GM18868 (cell line): ENCODE measurements at regions not wholly inside any gene's neighbourhood (a gene's known extent, or its start where the extent isn't known, plus 50 kb on each side); places are given as distances from the start of the nearest gene placed in this dataset.
A peak's percentile ranks its signal among the peaks of the same experiment; 100 is the strongest.

ENCODE experiments used
- ATAC-seq: cut with Tn5 transposase; IDR thresholded peaks from one replicate; pipeline ENCODE4 v1.9.1; 2021; ENCODE audit warnings: mild to moderate bottlenecking, moderate library complexity; ENCODE audit not compliant: unreplicated experiment

- no peak for ATAC-seq
Observed at GRCh38 chr15:39287322-39288195, 293.3 kb upstream of the THBS1 start.

- ATAC-seq, result no peak
Observed at GRCh38 chr15:39290711-39291435, 290.0 kb upstream of the THBS1 start.

- no peak for ATAC-seq
Observed at GRCh38 chr15:39291690-39292089, 289.2 kb upstream of the THBS1 start.

GRCh38 chr15:39296955-39297354 lies 283.9 kb upstream of the THBS1 start:
- ATAC-seq, result no peak

- no peak for ATAC-seq
Observed at GRCh38 chr15:39298271-39298962, 282.5 kb upstream of the THBS1 start.

GRCh38 chr15:39299486-39300267 lies 281.2 kb upstream of the THBS1 start:
- no peak for ATAC-seq

GRCh38 chr15:39300451-39301153 lies 280.3 kb upstream of the THBS1 start:
- ATAC-seq, result no peak

- ATAC-seq, result no peak
Observed at GRCh38 chr15:39301589-39301999, 279.3 kb upstream of the THBS1 start.

GRCh38 chr15:39302936-39303335 lies 277.9 kb upstream of the THBS1 start:
- no peak for ATAC-seq

GRCh38 chr15:39304201-39304841 lies 276.6 kb upstream of the THBS1 start:
- ATAC-seq, result no peak

GRCh38 chr15:39304931-39305728 lies 275.7 kb upstream of the THBS1 start:
- ATAC-seq, result no peak

- no peak for ATAC-seq
Observed at GRCh38 chr15:39310633-39311032, 270.2 kb upstream of the THBS1 start.

- peak; percentile 88 for ATAC-seq
Observed at GRCh38 chr15:39312984-39313383, 267.9 kb upstream of the THBS1 start.

GRCh38 chr15:39313467-39313866 lies 267.4 kb upstream of the THBS1 start:
- no peak for ATAC-seq

- no peak for ATAC-seq
Observed at GRCh38 chr15:39313881-39314280, 267.0 kb upstream of the THBS1 start.

- ATAC-seq, result no peak
Observed at GRCh38 chr15:39315206-39315850, 265.6 kb upstream of the THBS1 start.

- no peak for ATAC-seq
Observed at GRCh38 chr15:39317225-39317624, 263.7 kb upstream of the THBS1 start.

- ATAC-seq, result no peak
Observed at GRCh38 chr15:39318231-39318630, 262.6 kb upstream of the THBS1 start.
